ENCODE measurements at regions not wholly inside any gene's neighbourhood (a gene's known extent, or its start where the extent isn't known, plus 50 kb on each side); places are given as distances from the start of the nearest gene placed in this dataset.

DNA sequence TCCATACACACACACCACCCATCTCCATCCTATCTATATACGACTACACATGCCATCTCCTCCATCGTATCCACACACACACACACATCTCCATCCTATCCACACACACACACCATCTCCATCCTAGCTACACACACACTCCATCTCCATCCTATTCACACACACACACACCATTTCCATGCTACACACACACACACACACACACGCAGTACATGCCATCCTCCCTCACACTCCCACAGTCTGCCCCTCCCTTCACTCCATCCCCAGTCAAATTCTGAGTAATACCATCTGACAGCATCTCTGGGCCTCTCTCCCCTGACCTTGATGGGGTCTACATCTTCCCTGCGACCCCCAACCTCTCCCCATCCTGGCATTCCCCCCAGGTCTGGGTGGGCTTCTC, 193.8 kb upstream of the LHX5 start:
- H3K4me1 ChIP-seq: no peaks in the 10 kb centered on the region
- 70 to 74% methylated on average over 4 of the region's 4 CpGs for WGBS, 2 donors
- H3K27ac ChIP-seq: no peak overlapping the region
- H3K36me3 ChIP-seq: no peaks in the 10 kb centered on the region
- intact Hi-C loops (cut with DNase I): no loop called here
- no peak for TF ChIP-seq POLR2A (IDR thresholded peaks at IDR 0.05)
- TF ChIP-seq, protein P1, sequence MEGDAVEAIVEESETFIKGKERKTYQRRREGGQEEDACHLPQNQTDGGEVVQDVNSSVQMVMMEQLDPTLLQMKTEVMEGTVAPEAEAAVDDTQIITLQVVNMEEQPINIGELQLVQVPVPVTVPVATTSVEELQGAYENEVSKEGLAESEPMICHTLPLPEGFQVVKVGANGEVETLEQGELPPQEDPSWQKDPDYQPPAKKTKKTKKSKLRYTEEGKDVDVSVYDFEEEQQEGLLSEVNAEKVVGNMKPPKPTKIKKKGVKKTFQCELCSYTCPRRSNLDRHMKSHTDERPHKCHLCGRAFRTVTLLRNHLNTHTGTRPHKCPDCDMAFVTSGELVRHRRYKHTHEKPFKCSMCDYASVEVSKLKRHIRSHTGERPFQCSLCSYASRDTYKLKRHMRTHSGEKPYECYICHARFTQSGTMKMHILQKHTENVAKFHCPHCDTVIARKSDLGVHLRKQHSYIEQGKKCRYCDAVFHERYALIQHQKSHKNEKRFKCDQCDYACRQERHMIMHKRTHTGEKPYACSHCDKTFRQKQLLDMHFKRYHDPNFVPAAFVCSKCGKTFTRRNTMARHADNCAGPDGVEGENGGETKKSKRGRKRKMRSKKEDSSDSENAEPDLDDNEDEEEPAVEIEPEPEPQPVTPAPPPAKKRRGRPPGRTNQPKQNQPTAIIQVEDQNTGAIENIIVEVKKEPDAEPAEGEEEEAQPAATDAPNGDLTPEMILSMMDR (IDR thresholded peaks at IDR 0.05): no peak
- H3K4me3 ChIP-seq: no peak overlapping the region
- peaks cover 0 to 88% (median 0%) of the 10 kb centered on the region in 4 donors for H3K27me3 ChIP-seq
- H3K9me3 ChIP-seq: no peaks in the 10 kb centered on the region
- no peak for DNase-seq

DNA sequence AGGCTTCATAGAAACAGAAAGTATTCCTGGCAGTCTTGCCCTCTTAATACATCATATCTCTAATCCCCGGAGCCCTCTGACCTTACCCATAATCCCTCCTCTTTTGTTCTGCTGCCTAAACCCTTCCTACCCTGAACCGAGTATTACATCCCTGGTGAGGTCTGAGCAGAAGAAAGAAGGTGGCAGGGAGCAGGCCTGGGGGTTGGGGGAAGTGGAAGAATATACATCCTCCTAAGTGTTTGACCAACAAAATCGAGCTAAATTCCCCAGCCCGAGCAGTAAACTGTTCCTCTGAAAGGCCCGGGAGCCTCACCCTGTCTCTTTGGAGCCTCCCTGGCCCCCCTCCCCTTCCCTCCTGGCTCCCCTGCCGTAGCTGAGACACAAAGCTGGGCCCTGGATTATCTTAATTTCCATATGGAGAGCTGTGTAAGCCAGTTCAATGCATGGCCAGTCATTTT, 192.6 kb upstream of the LHX5 start:
- H3K9me3 ChIP-seq: no peaks in the 10 kb centered on the region
- intact Hi-C loops (cut with DNase I): no loop called here
- DNase-seq: no peak
- H3K4me3 ChIP-seq: no peak overlapping the region
- H3K36me3 ChIP-seq: no peaks in the 10 kb centered on the region
- TF ChIP-seq, protein P1 (IDR thresholded peaks at IDR 0.05): no peak
- TF ChIP-seq POLR2A (IDR thresholded peaks at IDR 0.05): no peak
- no peak overlapping the region for H3K27ac ChIP-seq
- H3K27me3 ChIP-seq: peaks cover 0 to 85% (median 0%) of the 10 kb centered on the region in 4 donors
- 24 to 35% methylated on average over 6 of the region's 6 CpGs for WGBS, 2 donors
- H3K4me1 ChIP-seq: no peaks in the 10 kb centered on the region

DNA sequence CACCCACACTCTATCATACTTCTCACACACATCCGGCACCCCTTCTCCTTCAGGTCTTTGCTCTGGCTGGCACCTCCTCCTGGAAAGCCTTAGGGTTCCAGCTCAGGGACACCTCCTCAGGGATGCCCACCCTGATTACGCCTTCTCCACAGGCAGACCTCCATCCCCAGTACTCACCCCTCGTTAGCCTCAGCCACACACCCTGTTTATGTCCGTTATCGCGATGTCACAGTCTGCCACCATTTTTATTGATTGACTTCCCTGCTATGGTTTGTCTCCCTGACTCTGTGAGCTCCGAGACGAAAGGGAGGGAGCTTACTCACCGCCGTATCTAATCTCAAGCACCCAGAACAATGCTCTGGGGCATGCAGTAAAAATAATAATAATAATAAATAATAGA, 191.7 kb upstream of the LHX5 start:
- no peak overlapping the region for H3K4me3 ChIP-seq
- TF ChIP-seq, protein P1 (IDR thresholded peaks at IDR 0.05): no peak
- no peak for TF ChIP-seq POLR2A (IDR thresholded peaks at IDR 0.05)
- no peak for DNase-seq
- H3K9me3 ChIP-seq: no peaks in the 10 kb centered on the region
- peaks cover 0 to 81% (median 0%) of the 10 kb centered on the region in 4 donors for H3K27me3 ChIP-seq
- 51 to 75% methylated on average over 6 to 10 of the region's 10 CpGs for WGBS, 2 donors
- H3K36me3 ChIP-seq: no peaks in the 10 kb centered on the region
- intact Hi-C loops (cut with DNase I): no loop called here
- no peaks in the 10 kb centered on the region for H3K4me1 ChIP-seq
- H3K27ac ChIP-seq: no peak overlapping the region

DNA sequence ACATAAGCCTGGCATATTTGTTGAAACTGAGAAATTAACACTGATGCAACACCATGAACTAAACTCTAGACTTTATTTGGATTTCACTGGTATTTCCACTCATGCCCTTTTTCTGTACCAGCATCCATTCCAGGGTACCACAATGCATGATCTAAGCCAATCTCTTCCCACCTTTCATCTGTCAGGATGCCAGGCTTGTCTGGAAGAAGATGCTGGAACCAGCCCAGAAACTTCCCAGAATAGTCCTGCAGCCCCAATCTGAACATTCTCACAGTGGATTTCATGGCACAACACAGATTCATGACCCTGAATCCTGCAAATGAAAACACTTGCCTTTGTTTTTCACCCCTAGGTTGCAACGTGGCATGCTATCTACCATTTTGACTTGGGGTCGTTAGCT, 189.3 kb upstream of the LHX5 start:
- Histone ChIP-seq H3K4me1 (no peaks in the 10 kb centered on the region), H3K4me3 (no peak overlapping the region), H3K27ac (no peak overlapping the region), H3K9me3 (no peaks in the 10 kb centered on the region), H3K27me3 (peaks cover 0 to 58% (median 0%) of the 10 kb centered on the region in 4 donors), H3K36me3 (no peaks in the 10 kb centered on the region)
- no peak for DNase-seq
- TF ChIP-seq, protein P1 (IDR thresholded peaks at IDR 0.05): no peak
- no peak for TF ChIP-seq POLR2A (IDR thresholded peaks at IDR 0.05)
- 32 to 41% methylated on average over 2 of the region's 2 CpGs for whole genome bisulfite sequencing, 2 donors
- intact Hi-C loops (cut with DNase I): no loop called here

DNA sequence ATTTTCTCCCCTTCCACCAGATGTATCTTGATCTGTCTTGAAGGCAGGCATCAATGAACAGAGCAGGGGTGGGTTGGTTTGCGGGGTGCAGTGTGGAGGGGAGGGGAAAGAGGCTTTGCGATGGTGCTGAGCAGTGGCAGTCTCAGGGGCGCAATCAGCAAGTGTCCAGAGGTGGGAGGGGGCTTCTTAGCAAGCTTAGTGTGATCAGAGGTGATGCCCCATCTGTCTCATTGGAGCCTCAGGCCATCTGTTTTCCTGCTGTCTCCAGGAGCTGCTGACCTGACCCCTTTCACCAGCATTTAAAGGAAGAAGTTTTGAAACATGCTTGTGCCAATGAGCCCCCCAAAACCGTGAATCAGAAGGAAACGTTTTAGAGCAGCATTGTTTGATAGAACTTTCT, 187.7 kb upstream of the LHX5 start:
- H3K4me1 ChIP-seq: no peaks in the 10 kb centered on the region
- intact Hi-C loops (cut with DNase I): no loop called here
- TF ChIP-seq, protein P1 (IDR thresholded peaks at IDR 0.05): no peak
- TF ChIP-seq POLR2A (IDR thresholded peaks at IDR 0.05): no peak
- H3K27ac ChIP-seq: no peak overlapping the region
- H3K36me3 ChIP-seq: no peaks in the 10 kb centered on the region
- no peak for DNase-seq
- 40 to 47% methylated on average over 3 to 4 of the region's 5 CpGs for WGBS, 2 donors
- H3K27me3 ChIP-seq: peaks cover 0 to 48% (median 0%) of the 10 kb centered on the region in 4 donors
- peaks cover 0 to 5% (median 0%) of the 10 kb centered on the region in 3 donors for H3K9me3 ChIP-seq
- H3K4me3 ChIP-seq: no peak overlapping the region
